Ovary (tissue), 7 donors: ENCODE measurements at regions not wholly inside any gene's neighbourhood (a gene's known extent, or its start where the extent isn't known, plus 50 kb on each side); places are given as distances from the start of the nearest gene placed in this dataset.

ENCODE experiments used
- DNase-seq, 5 donors: peaks; one replicate each; pipeline ENCODE4 v3.0.0-alpha.2; 2019 to 2020
- H3K27ac ChIP-seq, 2 donors: fragments of 200-600 bp; one replicate each; pipeline versions ENCODE4 v1.5.1 to v1.8.0; 2019 to 2022
- H3K27me3 ChIP-seq: fragments of 200-600 bp; one replicate; pipeline ENCODE4 v1.8.0; 2022
- H3K36me3 ChIP-seq: fragments of 200-600 bp; sonication (generic); one replicate; pipeline ENCODE4 v1.5.1; 2019
- H3K4me1 ChIP-seq: one replicate; pipeline ENCODE4 v1.8.1; 2013; ENCODE audit warnings: mild to moderate bottlenecking, moderate library complexity; ENCODE audit not compliant: insufficient read depth
- H3K4me3 ChIP-seq: fragments of 200-600 bp; sonication (generic); one replicate; pipeline ENCODE4 v1.5.1; 2017
- H3K9me3 ChIP-seq, 2 donors: fragments of 200-600 bp in 1 of 2; sonication (generic) in 1 of 2; one replicate each; pipeline versions ENCODE4 v1.5.1 to v1.8.1; 2013 to 2019; ENCODE audit warnings: mild to moderate bottlenecking in 1 of 2, moderate library complexity in 1 of 2
- EP300 ChIP-seq: sonication (generic); formaldehyde crosslinking; IDR thresholded peaks from one replicate; pipeline ENCODE4 v1.6.1; 2017; ENCODE audit warnings: antibody characterized with exemption
- POLR2A ChIP-seq: fragments of 450-650 bp; IDR thresholded peaks from one replicate; pipeline ENCODE4 v1.6.1; 2017; ENCODE audit warnings: antibody characterized with exemption, mild to moderate bottlenecking, moderate library complexity
- WGBS, 3 donors: extraction: QIAGEN DNeasy Blood & Tissue Kit in 1 of 3; methylation state at CpG; one replicate each; pipeline versions ENCODE4 v1.1.5 to v1.1.7; 2013 to 2017; 5-methylcytosine and 5-hydroxymethylcytosine counted together
- intact Hi-C, 4 donors: fragments of 100-400 bp; cut with DNase I; formaldehyde crosslinking; loops; one replicate each; pipeline versions ENCODE4 v1.11.0 to v1.15.1; 2022 to 2023
- TF ChIP-seq, protein P1 (sequence below), 3 donors: fragments of 450-650 bp in 2 of 3; fragments of 200-600 bp in 1 of 3; IDR thresholded peaks; one replicate each; pipeline versions ENCODE4 v1.5.1 to v1.8.0; 2016 to 2022; ENCODE audit warnings: antibody characterized with exemption in 3 of 3, mild to moderate bottlenecking in 1 of 3
- donor health status: DM: no; HTN: no; CAD: no; lungs with moderate emphysema.
- donor health status: DM: no; HTN: no; CAD: no.
- donor health status: Bipolar disorder and iron deficiency.
- donor health status: DM: no; HTN: no; CAD: no.
- donor health status: DM: yes; HTN: yes; CAD: no.

GRCh38 chr6:56771929-56772607, 129.4 kb upstream of the DST start:
- Histone ChIP-seq H3K27me3 (no peaks in the 10 kb centered on the region), H3K36me3 (no peaks in the 10 kb centered on the region), H3K4me3 (no peak overlapping the region), H3K27ac (no peak overlapping the region), H3K4me1 (peaks cover 4% of the 10 kb centered on the region), H3K9me3 (no peaks in the 10 kb centered on the region)
- no peak for DNase-seq
- intact Hi-C loops: no loop called here
- WGBS, 3 donors: 91 to 95% (median 93%) methylated on average over 7 of the region's 7 CpGs
- TF ChIP-seq POLR2A (no peak), EP300 (no peak)
- TF ChIP-seq, protein P1, sequence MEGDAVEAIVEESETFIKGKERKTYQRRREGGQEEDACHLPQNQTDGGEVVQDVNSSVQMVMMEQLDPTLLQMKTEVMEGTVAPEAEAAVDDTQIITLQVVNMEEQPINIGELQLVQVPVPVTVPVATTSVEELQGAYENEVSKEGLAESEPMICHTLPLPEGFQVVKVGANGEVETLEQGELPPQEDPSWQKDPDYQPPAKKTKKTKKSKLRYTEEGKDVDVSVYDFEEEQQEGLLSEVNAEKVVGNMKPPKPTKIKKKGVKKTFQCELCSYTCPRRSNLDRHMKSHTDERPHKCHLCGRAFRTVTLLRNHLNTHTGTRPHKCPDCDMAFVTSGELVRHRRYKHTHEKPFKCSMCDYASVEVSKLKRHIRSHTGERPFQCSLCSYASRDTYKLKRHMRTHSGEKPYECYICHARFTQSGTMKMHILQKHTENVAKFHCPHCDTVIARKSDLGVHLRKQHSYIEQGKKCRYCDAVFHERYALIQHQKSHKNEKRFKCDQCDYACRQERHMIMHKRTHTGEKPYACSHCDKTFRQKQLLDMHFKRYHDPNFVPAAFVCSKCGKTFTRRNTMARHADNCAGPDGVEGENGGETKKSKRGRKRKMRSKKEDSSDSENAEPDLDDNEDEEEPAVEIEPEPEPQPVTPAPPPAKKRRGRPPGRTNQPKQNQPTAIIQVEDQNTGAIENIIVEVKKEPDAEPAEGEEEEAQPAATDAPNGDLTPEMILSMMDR (IDR thresholded peaks at IDR 0.05): no peak

DNA sequence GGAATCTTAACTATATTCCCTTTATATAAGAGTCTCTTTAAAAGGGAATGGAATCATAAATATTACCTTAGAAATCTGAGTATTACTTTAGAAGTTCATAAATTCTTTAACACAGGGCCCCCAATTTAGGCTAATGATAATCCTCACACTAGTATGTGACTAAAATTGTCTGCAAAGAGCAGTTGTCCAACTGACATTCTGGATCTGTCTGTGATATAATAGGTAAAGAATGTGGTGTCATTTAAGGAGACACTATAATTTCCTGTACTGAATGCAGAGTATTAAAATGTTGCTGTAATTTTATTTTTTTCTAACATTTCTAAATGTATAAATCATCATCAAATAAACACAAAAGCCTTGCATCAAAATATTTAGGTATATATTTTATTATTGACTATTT, 128.5 kb upstream of the DST start:
- TF ChIP-seq POLR2A: no peak
- TF ChIP-seq, protein P1 (IDR thresholded peaks at IDR 0.05): no peak
- no peak for TF ChIP-seq EP300
- Histone ChIP-seq H3K9me3 (no peaks in the 10 kb centered on the region), H3K27me3 (no peaks in the 10 kb centered on the region), H3K27ac (no peak overlapping the region), H3K4me3 (no peak overlapping the region), H3K4me1 (peaks cover 6% of the 10 kb centered on the region), H3K36me3 (no peaks in the 10 kb centered on the region)
- DNase-seq: no peak
- intact Hi-C loops: no loop called here

GRCh38 chr6:56770011-56770520, 127.4 kb upstream of the DST start:
- H3K4me1 ChIP-seq: peaks cover 5% of the 10 kb centered on the region
- intact Hi-C loops: no loop called here
- no peak overlapping the region for H3K4me3 ChIP-seq
- H3K36me3 ChIP-seq: no peaks in the 10 kb centered on the region
- 91 to 97% (median 94%) methylated on average over 2 of the region's 2 CpGs for WGBS, 3 donors
- no peaks in the 10 kb centered on the region for H3K9me3 ChIP-seq
- no peak for DNase-seq
- TF ChIP-seq EP300: no peak
- TF ChIP-seq, protein P1 (IDR thresholded peaks at IDR 0.05): no peak
- no peak for TF ChIP-seq POLR2A
- H3K27me3 ChIP-seq: no peaks in the 10 kb centered on the region
- no peak overlapping the region for H3K27ac ChIP-seq

- Histone ChIP-seq H3K27me3 (no peaks in the 10 kb centered on the region), H3K9me3 (no peaks in the 10 kb centered on the region), H3K27ac (no peak overlapping the region), H3K4me1 (peaks cover 9% of the 10 kb centered on the region), H3K4me3 (no peak overlapping the region), H3K36me3 (no peaks in the 10 kb centered on the region)
- whole genome bisulfite sequencing, 3 donors: 71 to 85% (median 74%) methylated on average over 4 of the region's 4 CpGs
- intact Hi-C loops: no loop called here
- no peak for DNase-seq
- TF ChIP-seq POLR2A: no peak
- TF ChIP-seq EP300: no peak
- TF ChIP-seq, protein P1 (IDR thresholded peaks at IDR 0.05): no peak
Observed at GRCh38 chr6:56767892-56768531, 125.3 kb upstream of the DST start.
